Right lobe of liver (tissue), 6 donors: ENCODE measurements at regions not wholly inside any gene's neighbourhood (a gene's known extent, or its start where the extent isn't known, plus 50 kb on each side); places are given as distances from the start of the nearest gene placed in this dataset.

ENCODE experiments used
- ATAC-seq, 4 donors: fragments of 200-7000 bp; cut with Tn5 transposase; one replicate each; pipeline ENCODE4 v1.9.1; 2020; ENCODE audit warnings: mild to moderate bottlenecking in 4 of 4, moderate library complexity in 4 of 4
- DNase-seq, 3 donors: peaks; one replicate each; pipeline ENCODE4 v3.0.0-alpha.2; 2020
- H3K27ac ChIP-seq, 3 donors: fragments of 200-600 bp; one replicate each; pipeline ENCODE4 v1.8.0; 2022
- H3K27me3 ChIP-seq, 2 donors: fragments of 200-600 bp; one replicate each; pipeline ENCODE4 v1.8.0; 2022
- H3K36me3 ChIP-seq, 4 donors: fragments of 200-600 bp; sonication (generic) in 1 of 4; one replicate each; pipeline versions ENCODE4 v1.5.1 to v1.8.0; 2017 to 2022; ENCODE audit warnings: control low read depth in 1 of 4
- H3K4me1 ChIP-seq, 4 donors: fragments of 200-600 bp; sonication (generic) in 1 of 4; one replicate each; pipeline versions ENCODE4 v1.5.1 to v1.8.0; 2017 to 2022; ENCODE audit warnings: control low read depth in 1 of 4
- H3K4me3 ChIP-seq, 3 donors: fragments of 200-600 bp; one replicate each; pipeline ENCODE4 v1.8.0; 2022
- H3K9me3 ChIP-seq, 4 donors: fragments of 200-600 bp; sonication (generic) in 1 of 4; one replicate each; pipeline versions ENCODE4 v1.5.1 to v1.8.0; 2017 to 2022; ENCODE audit warnings: control low read depth in 1 of 4
- POLR2A ChIP-seq: fragments of 450-650 bp; IDR thresholded peaks from one replicate; pipeline ENCODE4 v1.6.1; 2017; ENCODE audit warnings: antibody characterized with exemption, mild to moderate bottlenecking
- WGBS: methylation state at CpG from one replicate; pipeline ENCODE4 v1.1.6; 2018; ENCODE audit warnings: low coverage, low lambda C conversion rate; ENCODE audit not compliant: insufficient coverage; ENCODE audit errors: missing lambda C conversion rate; 5-methylcytosine and 5-hydroxymethylcytosine counted together
- intact Hi-C, 2 donors: fragments of 100-400 bp; cut with DNase I; formaldehyde crosslinking; loops; one replicate each; pipeline versions ENCODE4 v1.11.2 to v1.14.1; 2022
- TF ChIP-seq, protein P1 (sequence below), 4 donors: fragments of 200-600 bp in 3 of 4; fragments of 450-650 bp in 1 of 4; IDR thresholded peaks; one replicate each; pipeline versions ENCODE4 v1.5.1 to v1.8.0; 2016 to 2022; ENCODE audit warnings: antibody characterized with exemption in 4 of 4, mild to moderate bottlenecking in 2 of 4
- donor health status: DM: no; HTN: yes; CAD: no.
- donor health status: DM: no; HTN: no; CAD: no.
- donor health status: DM: no; HTN: no; CAD: no.
- donor health status: DM: no; HTN: yes; CAD: no.
- donor health status: DM: no; HTN: yes; CAD: no.

DNA sequence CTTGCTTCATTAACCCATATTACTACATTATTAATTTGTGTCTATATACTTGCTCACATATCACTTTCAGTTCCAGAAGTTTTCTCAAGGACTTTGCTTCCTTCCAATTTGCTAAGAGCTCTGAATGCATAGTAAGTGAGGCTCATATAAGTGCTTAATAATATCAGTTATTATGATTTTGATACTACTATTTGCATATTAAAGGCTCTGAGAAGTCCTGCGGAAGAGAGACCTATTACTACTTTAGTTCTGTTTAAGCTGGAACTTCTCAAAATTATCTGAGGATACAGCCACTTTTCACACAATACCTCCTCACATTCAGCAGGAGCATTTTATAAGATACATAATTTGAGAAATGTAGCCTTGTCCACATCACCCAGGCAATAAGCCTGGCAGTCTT, 81.6 kb downstream of the GJD2 start:
- WGBS = 75% methylated on average over 1 of the region's 1 CpG
- no peaks in the 10 kb centered on the region for H3K9me3 ChIP-seq
- no peak overlapping the region for H3K4me3 ChIP-seq
- TF ChIP-seq POLR2A = no peak
- TF ChIP-seq, protein P1, sequence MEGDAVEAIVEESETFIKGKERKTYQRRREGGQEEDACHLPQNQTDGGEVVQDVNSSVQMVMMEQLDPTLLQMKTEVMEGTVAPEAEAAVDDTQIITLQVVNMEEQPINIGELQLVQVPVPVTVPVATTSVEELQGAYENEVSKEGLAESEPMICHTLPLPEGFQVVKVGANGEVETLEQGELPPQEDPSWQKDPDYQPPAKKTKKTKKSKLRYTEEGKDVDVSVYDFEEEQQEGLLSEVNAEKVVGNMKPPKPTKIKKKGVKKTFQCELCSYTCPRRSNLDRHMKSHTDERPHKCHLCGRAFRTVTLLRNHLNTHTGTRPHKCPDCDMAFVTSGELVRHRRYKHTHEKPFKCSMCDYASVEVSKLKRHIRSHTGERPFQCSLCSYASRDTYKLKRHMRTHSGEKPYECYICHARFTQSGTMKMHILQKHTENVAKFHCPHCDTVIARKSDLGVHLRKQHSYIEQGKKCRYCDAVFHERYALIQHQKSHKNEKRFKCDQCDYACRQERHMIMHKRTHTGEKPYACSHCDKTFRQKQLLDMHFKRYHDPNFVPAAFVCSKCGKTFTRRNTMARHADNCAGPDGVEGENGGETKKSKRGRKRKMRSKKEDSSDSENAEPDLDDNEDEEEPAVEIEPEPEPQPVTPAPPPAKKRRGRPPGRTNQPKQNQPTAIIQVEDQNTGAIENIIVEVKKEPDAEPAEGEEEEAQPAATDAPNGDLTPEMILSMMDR (IDR thresholded peaks at IDR 0.05) = no peak
- ATAC-seq (no peak), DNase-seq (no peak)
- no peaks in the 10 kb centered on the region for H3K27me3 ChIP-seq
- intact Hi-C loops = no loop called here
- no peaks in the 10 kb centered on the region for H3K36me3 ChIP-seq
- H3K4me1 ChIP-seq = no peaks in the 10 kb centered on the region
- H3K27ac ChIP-seq = no peak overlapping the region

DNA sequence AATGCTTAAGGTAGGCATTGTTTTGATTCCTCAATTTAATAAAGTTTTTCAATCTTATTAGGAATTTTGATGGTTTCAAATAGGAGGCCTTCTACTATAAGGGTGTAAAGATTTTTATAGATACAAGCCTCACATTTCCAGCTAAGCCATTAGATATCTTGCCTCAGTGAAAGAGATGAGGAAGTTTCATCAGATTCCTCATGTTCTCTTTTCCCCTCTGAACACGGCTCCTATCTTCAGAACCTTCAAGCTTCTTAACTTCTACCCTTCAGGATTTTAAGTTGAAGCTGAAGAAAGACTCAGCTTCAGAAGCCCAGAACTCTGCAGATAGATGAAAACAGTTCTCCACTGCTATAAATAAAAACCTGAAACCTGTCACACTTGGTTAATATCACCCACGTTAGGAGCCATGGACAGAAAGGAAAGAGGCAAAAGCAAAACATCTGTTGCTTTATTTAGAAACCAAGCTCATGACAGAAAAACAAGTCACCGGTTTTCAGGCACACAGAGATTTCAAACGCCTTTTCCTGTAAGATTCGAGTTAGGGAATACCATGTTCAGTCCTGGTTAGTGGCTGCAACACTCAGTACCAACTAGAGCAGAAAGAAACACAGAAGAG, 82.2 kb upstream of the GOLGA8B start:
- ATAC-seq = no peak
- intact Hi-C loops = no loop called here

DNA sequence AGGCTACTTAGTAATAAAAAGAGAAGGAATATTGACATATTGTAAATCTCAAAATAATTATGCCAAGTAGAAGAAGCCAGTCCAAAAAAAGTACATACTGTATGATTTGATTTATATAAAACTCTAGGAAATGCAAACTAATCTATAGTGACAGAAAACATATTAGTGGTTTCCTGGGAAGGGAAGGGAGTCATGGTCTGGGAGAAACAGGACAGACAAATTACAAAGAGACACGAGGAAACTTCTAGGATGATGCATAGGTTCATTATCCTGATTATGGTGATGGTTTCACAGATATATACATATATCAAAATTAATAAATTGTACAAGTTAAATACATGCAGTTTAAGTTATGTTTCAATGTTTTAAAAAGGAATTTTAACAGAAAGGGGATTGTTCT, 81.0 kb upstream of the GOLGA8B start:
- Histone ChIP-seq H3K4me1 (no peaks in the 10 kb centered on the region), H3K9me3 (no peaks in the 10 kb centered on the region), H3K27me3 (no peaks in the 10 kb centered on the region), H3K36me3 (no peaks in the 10 kb centered on the region), H3K4me3 (no peak overlapping the region), H3K27ac (no peak overlapping the region)
- DNase-seq = no peak
- WGBS = 5% methylated on average over 1 of the region's 1 CpG
- TF ChIP-seq, protein P1 (IDR thresholded peaks at IDR 0.05) = no peak
- TF ChIP-seq POLR2A = no peak
- ATAC-seq = no peak
- intact Hi-C loops = no loop called here

More for the DNA sequence above, 82.2 kb upstream of the GOLGA8B start:
- Histone ChIP-seq H3K27me3 (no peaks in the 10 kb centered on the region), H3K9me3 (no peaks in the 10 kb centered on the region), H3K36me3 (no peaks in the 10 kb centered on the region), H3K27ac (no peak overlapping the region), H3K4me1 (no peaks in the 10 kb centered on the region), H3K4me3 (no peak overlapping the region)
- DNase-seq = no peak
- TF ChIP-seq, protein P1 (IDR thresholded peaks at IDR 0.05) = no peak
- TF ChIP-seq POLR2A = no peak
- WGBS = 34% methylated on average over 5 of the region's 5 CpGs

DNA sequence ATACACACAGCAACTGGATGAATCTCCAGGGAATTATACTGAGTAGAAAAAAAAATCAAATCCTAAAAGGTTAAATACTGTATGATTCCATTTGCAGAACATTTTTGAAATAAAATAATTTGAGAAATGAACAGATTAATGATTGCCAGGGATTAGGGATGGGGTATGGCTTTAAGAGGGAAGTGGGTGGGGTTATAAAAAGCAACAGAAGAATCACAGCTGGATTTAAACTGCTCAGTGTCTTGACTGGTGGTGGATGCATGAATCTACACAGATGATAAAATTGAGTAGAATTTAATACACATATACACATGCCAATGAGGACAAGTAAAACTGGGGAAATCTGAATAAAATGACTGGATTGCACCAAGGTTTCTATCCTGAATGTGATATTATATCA, 79.7 kb upstream of the GOLGA8B start:
- Histone ChIP-seq H3K36me3 (no peaks in the 10 kb centered on the region), H3K4me3 (no peak overlapping the region), H3K4me1 (no peaks in the 10 kb centered on the region), H3K9me3 (no peaks in the 10 kb centered on the region), H3K27me3 (no peaks in the 10 kb centered on the region), H3K27ac (no peak overlapping the region)
- DNase-seq (no peak), ATAC-seq (no peak)
- no peak for TF ChIP-seq POLR2A
- TF ChIP-seq, protein P1 (IDR thresholded peaks at IDR 0.05) = no peak
- intact Hi-C loops = no loop called here

DNA sequence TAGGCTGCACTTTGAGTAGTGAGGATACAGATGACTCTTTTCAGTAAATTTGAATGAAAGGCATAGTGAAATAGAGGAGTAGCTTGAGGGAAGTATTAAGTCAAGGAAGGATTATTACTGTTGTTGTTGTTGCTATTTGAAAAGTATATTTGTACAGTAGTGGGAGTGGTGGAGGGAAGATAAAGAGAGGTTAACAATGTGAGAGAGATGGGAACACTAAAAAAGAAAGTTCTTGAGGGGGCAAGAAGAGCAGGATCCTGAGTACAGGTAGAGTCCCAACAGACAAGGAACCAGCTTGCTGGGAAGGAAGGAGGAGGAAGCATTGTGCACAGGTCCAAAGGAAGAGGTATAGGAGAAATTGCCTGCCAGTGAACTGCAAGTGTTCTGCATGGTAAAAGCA, 75.6 kb upstream of the GOLGA8B start:
- H3K4me3 ChIP-seq = no peak overlapping the region
- no peaks in the 10 kb centered on the region for H3K4me1 ChIP-seq
- no peaks in the 10 kb centered on the region for H3K36me3 ChIP-seq
- no peak overlapping the region for H3K27ac ChIP-seq
- H3K9me3 ChIP-seq = no peaks in the 10 kb centered on the region
- TF ChIP-seq POLR2A = no peak
- TF ChIP-seq, protein P1 (IDR thresholded peaks at IDR 0.05) = no peak
- no peak for ATAC-seq
- DNase-seq = no peak
- intact Hi-C loops = no loop called here
- H3K27me3 ChIP-seq = no peaks in the 10 kb centered on the region
